Stimulated activated CD4-positive, alpha-beta T cell treated with anti-CD3 and anti-CD28 coated beads, Interleukin-4, amount 100 ng/mL, for 4 hours (primary cell): ENCODE measurements at regions not wholly inside any gene's neighbourhood (a gene's known extent, or its start where the extent isn't known, plus 50 kb on each side); places are given as distances from the start of the nearest gene placed in this dataset.
"Not testable (repeated sequence)": the region's sequence is repeated elsewhere in the genome, so short reads cannot be mapped to it uniquely, and the experiment has no call there.

ENCODE experiments used
- DNase-seq, 2 experiments: peaks; one replicate each; pipeline ENCODE4 v3.0.0-alpha.2; 2020

DNA sequence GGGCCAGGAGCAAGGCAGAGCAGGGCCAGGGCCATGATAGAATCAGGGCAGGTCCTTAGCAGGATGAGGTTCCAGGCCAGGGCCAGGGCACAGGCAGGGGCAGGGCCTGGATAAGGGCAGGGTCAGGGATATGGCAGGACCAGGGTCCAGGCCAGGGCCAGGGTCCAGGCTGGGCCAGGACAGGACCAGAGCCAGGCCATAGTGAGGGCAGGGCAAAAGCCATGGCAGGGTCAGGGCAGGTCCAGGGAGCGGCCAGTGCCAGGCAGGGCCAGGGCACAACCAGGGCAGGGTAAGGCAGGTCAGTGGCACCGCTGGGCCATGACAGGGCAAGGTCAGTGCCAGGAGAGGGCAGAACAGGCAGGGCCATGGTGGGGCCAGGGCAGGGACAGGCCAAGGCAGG, 152.2 kb downstream of the LIPI start:
- no peak for DNase-seq

DNA sequence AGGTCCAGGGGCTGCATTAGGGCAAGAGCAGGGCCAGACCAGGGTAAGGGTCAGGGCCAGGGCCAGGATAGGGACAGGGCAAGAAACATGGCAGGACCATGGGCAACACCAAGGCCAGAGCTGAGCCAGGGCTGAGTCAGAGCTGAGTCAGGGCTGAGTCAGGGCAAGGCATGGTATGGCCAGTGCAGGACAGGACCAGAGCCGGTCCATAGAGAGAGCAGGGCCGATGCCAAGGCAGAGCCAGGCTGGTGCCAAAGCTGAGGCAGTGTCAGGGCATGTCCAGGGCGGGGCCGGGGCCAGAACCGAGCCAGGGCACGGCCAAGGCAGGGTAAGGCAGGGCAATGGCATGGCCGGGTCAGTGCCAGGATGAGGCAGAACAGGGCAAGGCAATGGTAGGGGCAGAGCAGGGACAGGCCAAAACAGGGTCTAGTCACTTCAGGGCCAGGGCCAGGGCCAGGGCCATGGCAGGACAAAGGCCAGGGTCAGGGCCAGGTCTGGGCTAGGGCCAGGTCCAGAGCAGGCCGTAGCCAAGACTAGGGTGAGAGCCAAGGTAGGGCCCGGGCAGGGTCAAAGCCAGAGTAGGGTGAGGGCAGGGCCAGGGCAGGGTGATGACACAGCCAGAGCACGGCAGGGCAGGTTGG, 152.8 kb downstream of the LIPI start:
- DNase-seq = not testable (repeated sequence)

GRCh38 chr21:14057313-14057712, 153.4 kb downstream of the LIPI start:
- no peak for DNase-seq

DNA sequence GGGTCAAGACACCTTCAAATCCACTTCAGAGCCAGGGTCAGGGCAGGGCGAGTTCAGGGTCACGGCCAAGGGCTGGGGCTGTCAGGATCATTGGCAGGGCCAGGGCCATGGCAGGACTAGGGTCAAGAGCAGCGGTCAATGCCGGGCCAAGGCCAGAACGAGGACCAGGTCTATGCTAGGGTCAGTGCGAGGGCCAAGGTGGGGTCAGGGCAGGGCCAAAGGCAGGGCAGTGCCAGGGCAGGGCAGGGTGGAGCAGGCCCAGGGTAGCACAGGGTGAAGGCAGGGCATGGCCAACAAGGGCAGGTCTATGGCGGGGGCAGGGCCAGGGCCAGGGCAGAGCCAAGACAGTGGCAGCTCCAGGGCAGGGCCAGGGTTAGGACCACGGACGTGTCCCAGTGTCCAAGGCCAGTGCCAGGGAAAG, 154.0 kb downstream of the LIPI start:
- DNase-seq = no peak

DNA sequence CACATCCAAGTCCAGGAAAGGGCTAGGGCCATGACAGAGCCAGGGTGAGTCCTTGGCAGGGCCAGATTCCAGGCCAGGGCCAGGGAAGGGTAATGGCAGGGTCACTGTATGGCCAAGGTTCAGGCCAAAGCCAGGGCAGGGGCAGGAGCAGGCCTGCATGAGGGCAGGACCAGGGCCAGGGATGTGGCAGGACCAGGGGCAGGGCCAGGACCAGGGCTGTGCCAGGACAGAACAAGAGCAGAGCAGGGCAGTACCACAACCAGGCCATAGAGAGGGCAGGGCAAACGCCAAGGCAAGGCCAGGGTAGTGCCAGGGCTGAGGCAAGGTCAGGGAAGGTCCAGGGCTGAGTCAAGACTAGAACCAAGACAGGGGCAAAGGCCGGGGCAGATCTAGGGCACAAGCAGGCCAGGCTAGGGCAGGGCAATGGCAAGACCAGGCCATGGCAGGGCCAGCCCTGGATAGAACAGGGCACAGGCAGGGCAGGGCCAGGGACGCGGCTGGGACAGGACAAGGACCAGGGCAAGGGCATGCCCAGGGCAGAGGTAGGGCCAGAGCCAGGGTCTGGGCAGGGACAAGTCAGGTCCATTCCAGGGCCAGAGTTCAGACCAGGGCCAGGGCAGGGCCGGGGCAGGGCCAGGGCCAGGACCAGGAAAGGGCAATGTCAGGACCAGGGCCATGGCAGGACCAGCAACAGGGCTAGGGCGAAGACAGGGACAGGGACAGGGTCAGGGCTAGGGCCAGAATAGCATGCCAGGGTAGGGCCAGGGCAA, 154.8 kb downstream of the LIPI start:
- not testable (repeated sequence) for DNase-seq

DNA sequence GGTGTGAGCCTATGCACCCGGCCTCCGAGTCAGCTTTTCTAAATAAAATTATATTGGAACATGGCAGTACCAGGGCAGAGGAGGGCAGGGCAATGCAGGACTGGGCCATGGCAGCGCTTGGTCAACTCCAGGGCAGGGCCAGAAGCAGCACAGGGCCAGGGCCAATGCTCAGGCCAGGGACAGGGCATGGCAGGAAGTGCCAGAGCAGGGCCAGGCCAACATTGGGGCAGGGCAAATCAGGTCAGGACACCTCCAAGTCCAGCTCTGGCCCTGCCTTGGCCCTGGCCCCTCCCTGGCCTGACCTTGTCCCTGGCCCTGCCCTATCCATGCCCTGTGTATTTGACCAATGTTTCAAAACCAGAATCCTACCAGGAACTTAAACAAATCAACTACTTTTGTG, 156.1 kb downstream of the LIPI start:
- no peak for DNase-seq

GRCh38 chr21:14050121-14050520, 160.6 kb downstream of the LIPI start:
- DNase-seq = no peak

GRCh38 chr21:14046401-14046800, 164.4 kb downstream of the LIPI start:
- no peak for DNase-seq

DNA sequence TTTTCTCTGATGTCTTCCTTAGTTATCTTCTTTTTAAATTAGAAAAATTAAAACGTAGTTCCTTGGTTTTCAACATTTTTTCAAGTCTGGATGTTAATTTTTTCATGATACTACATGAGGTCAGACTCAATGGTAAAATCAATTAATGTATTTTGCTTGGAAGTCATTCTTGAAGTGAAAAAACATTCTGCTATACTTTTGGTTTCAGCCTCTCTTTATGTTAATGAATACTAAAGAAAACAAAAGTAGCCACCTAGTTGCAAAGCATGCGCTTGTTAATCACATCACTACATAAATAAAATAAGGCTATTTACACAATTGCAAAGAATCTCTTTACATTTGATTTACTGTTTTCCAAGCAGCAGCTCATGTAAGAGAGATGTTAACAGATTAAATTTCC, 170.4 kb downstream of the LIPI start:
- no peak for DNase-seq

- not testable (repeated sequence) for DNase-seq
Observed at GRCh38 chr21:14028619-14029018, 182.1 kb downstream of the LIPI start.

DNA sequence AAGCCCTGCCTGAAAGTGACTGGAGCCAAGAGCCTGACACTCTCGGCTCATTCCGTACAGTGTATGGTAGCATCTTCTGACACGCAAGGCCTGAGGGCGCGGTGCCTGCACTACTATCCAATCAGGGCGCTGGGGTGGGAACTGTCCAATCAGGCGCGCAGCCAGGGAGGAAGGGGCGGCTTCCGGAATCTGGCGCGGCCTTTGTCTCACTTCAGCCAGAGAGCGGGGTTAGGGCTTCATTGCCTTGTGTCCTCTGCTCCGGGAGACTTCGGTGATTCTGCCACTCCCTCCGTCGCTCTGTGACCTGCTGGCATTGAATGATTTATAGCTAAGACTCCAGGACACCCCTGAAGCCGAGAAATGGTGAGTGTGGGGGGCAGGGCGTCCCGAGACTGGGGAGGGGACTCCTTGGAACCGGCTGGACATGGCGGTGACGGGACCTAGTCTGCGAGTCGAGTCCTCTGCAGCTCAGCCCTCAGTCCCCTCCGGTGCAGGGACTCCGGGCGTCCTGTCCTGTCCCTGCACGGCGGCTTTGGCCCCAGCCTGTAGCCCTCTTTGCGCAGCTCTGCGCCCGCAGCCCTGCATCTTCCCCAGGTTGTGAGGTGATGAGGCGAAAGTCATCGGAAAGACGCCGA, 183.4 kb downstream of the LIPI start:
- peak; percentile 77 to 79 for DNase-seq

GRCh38 chr21:14020108-14020507, 190.6 kb downstream of the LIPI start:
- DNase-seq = not testable (repeated sequence)

- not testable (repeated sequence) for DNase-seq
Observed at GRCh38 chr21:14015841-14016240, 194.9 kb downstream of the LIPI start.

DNA sequence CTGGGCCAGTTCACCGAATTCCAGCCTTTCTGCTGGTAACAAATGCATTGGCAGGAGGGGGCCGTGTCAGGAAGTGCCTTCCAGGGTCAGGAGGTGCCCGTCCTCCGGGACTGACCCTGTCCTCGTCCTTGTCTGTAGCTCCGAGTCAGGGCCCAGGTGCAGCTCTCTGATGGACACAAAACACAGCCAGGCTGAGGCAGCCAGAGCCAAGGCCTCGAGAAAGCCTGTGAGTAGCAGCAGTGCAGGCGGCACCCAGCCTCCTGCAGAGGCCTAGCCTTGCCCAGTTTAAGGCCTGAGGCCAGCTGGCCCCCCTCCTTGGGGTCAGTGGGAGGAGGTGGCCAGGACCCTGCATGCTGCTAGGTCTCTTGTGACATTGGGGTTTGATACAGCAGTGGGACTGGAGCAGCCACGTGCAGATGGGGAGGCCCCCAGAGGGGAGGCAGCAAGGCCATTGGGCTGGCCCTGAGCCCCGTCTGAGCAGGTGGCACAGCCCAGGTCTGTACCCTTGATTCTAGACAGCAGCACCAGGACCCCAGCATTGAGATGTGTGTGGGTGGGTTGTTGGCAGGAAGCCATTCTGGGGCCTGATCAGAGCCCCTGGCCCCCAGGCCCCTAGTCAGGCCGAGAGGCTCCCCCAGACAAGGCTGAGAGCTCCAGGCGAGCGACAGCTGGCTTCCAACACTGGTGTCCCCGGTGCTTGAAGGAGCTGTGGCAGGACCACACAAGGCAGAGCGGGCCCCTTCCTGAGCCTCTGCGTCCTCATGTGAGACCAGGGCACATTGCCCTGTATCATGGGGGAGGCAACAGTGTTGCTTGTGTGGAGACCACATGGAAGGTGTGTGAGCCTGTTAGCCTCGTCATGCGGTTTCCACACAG, 196.9 kb downstream of the LIPI start:
- not testable (repeated sequence) for DNase-seq

GRCh38 chr21:14013056-14013603, 197.6 kb downstream of the LIPI start:
- no peak for DNase-seq

- no peak for DNase-seq
Observed at GRCh38 chr21:14012409-14012808, 198.3 kb downstream of the LIPI start.

GRCh38 chr21:14011751-14012150, 199.0 kb downstream of the LIPI start:
- not testable (repeated sequence) for DNase-seq

GRCh38 chr21:14011149-14011548, 199.6 kb downstream of the LIPI start:
- DNase-seq = not testable (repeated sequence)

DNA sequence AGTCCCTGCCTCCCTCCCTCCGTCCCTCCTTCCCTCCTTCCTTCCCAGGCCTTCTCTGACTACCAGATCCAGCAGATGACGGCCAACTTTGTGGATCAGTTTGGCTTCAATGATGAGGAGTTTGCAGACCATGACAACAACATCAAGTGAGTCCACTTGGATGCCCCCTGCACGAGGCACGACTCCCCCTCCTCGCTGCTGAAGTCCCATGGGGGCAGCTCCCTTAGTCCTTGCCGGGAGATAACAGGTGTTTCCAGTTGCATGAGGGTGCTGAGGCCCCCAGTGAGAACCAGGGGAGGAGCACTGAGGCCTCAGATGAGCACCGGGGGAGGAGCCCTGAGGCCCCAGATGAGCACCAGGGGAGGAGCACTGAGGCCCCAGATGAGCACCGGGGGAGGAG, 200.0 kb downstream of the LIPI start:
- no peak for DNase-seq

- DNase-seq = not testable (repeated sequence)
Observed at GRCh38 chr21:14009990-14010389, 200.8 kb downstream of the LIPI start.

DNA sequence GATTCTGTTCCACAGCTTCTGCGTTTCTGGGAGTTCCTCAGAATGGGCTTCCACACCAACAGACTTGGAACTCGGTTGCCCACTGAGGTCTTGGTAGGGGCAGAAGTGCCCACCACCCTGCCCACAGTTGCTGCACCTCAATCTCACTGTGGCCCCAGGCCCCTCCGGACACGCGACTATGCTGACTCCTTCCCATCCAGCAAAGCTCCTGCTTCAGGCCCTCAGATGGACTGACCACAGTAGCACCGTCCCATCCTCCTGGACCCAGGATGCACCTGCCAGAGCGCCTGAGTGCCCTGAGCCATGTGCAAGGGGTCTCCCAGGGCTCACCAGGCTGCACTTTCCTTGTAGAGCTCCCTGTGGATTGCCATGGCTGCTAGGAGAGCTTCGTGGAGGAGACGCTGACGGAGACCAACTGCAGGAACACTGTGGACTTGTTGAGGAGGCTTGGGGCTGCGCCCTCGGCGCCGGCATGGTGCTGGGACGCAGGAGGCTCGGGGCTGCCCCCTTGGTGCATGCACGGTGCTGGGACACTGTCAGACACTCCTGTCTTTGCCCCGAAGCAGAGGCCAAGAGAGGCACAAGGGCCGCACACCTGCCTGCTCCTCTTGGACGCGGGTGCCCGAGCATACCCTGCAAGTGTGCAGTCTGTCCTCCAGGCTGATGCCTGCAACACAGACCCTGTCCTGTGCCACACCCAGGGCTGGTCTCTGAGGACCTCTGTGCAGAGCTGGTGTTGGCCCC, 201.3 kb downstream of the LIPI start:
- not testable (repeated sequence) for DNase-seq

- not testable (repeated sequence) for DNase-seq
Observed at GRCh38 chr21:14008436-14008835, 202.3 kb downstream of the LIPI start.
